Osteocyte (in vitro differentiated cells): ENCODE measurements at regions not wholly inside any gene's neighbourhood (a gene's known extent, or its start where the extent isn't known, plus 50 kb on each side); places are given as distances from the start of the nearest gene placed in this dataset.

Experiments used
- DNase-seq: peaks from one replicate; pipeline ENCODE4 v3.0.0; 2021; ENCODE audit warnings: mixed read lengths; ENCODE audit not compliant: unreplicated experiment; ENCODE audit errors: extremely low spot score
- H3K27ac Mint-ChIP-seq: one replicate; pipeline ENCODE4 v1.8.0; 2021; ENCODE audit warnings: mild to moderate bottlenecking, mixed read lengths; ENCODE audit not compliant: unreplicated experiment
- H3K27me3 Mint-ChIP-seq: one replicate; pipeline ENCODE4 v1.8.0; 2021; ENCODE audit warnings: mixed read lengths; ENCODE audit not compliant: unreplicated experiment
- H3K36me3 Mint-ChIP-seq: one replicate; pipeline ENCODE4 v1.8.0; 2021; ENCODE audit warnings: mixed read lengths; ENCODE audit not compliant: unreplicated experiment
- H3K4me1 Mint-ChIP-seq: one replicate; pipeline ENCODE4 v1.8.0; 2021; ENCODE audit warnings: mixed read lengths; ENCODE audit not compliant: unreplicated experiment
- H3K4me3 Mint-ChIP-seq: one replicate; pipeline ENCODE4 v1.8.0; 2021; ENCODE audit warnings: mild to moderate bottlenecking, moderate library complexity, mixed read lengths; ENCODE audit not compliant: unreplicated experiment
- H3K9me3 Mint-ChIP-seq: one replicate; pipeline ENCODE4 v1.8.0; 2021; ENCODE audit warnings: mixed read lengths; ENCODE audit not compliant: unreplicated experiment
- CTCF ChIP-seq: fragments of 200-600 bp; sonication (generic); IDR thresholded peaks from 2 replicates; pipeline ENCODE4 v1.5.0; 2021; ENCODE audit warnings: antibody characterized with exemption, mild to moderate bottlenecking, moderate library complexity

- H3K27me3 Mint-ChIP-seq: peaks cover 17% of the 10 kb centered on the region
- no peaks in the 10 kb centered on the region for H3K9me3 Mint-ChIP-seq
- H3K4me1 Mint-ChIP-seq: no peaks in the 10 kb centered on the region
- no peak overlapping the region for H3K27ac Mint-ChIP-seq
- DNase-seq: no peak
- H3K36me3 Mint-ChIP-seq: no peaks in the 10 kb centered on the region
- TF ChIP-seq CTCF: no peak
- no peak overlapping the region for H3K4me3 Mint-ChIP-seq
Observed at GRCh38 chr18:67072791-67073190, 443.7 kb downstream of the DSEL start.

GRCh38 chr18:67068608-67069007 is 447.9 kb downstream of the DSEL start:
- DNase-seq: no peak
- no peak overlapping the region for H3K27ac Mint-ChIP-seq
- no peaks in the 10 kb centered on the region for H3K4me1 Mint-ChIP-seq
- H3K9me3 Mint-ChIP-seq: no peaks in the 10 kb centered on the region
- peaks cover 22% of the 10 kb centered on the region for H3K27me3 Mint-ChIP-seq
- H3K4me3 Mint-ChIP-seq: no peak overlapping the region
- TF ChIP-seq CTCF: no peak
- H3K36me3 Mint-ChIP-seq: no peaks in the 10 kb centered on the region

GRCh38 chr18:67047334-67047733 is 443.4 kb upstream of the CDH19 start:
- Mint-ChIP-seq H3K36me3 (no peaks in the 10 kb centered on the region), H3K4me3 (no peak overlapping the region), H3K4me1 (no peaks in the 10 kb centered on the region), H3K27me3 (peaks cover 4% of the 10 kb centered on the region), H3K27ac (no peak overlapping the region), H3K9me3 (no peaks in the 10 kb centered on the region)
- no peak for DNase-seq
- no peak for TF ChIP-seq CTCF

- H3K27me3 Mint-ChIP-seq: peaks cover 5% of the 10 kb centered on the region
- no peaks in the 10 kb centered on the region for H3K9me3 Mint-ChIP-seq
- H3K4me3 Mint-ChIP-seq: no peak overlapping the region
- H3K36me3 Mint-ChIP-seq: no peaks in the 10 kb centered on the region
- no peaks in the 10 kb centered on the region for H3K4me1 Mint-ChIP-seq
- DNase-seq: no peak
- TF ChIP-seq CTCF: no peak
- no peak overlapping the region for H3K27ac Mint-ChIP-seq
Observed at GRCh38 chr18:67043276-67043675, 439.4 kb upstream of the CDH19 start.

- Mint-ChIP-seq H3K4me1 (no peaks in the 10 kb centered on the region), H3K4me3 (no peak overlapping the region), H3K27me3 (peaks cover 8% of the 10 kb centered on the region), H3K36me3 (no peaks in the 10 kb centered on the region), H3K27ac (no peak overlapping the region), H3K9me3 (no peaks in the 10 kb centered on the region)
- no peak for TF ChIP-seq CTCF
- DNase-seq: no peak
Observed at GRCh38 chr18:67041334-67041733, 437.4 kb upstream of the CDH19 start.
